Duodenal mucosa (tissue), 2 donors: ENCODE measurements at regions not wholly inside any gene's neighbourhood (a gene's known extent, or its start where the extent isn't known, plus 50 kb on each side); places are given as distances from the start of the nearest gene placed in this dataset.

Source experiments
- H3K27ac ChIP-seq: one replicate; pipeline ENCODE4 v1.7.0; 2013; ENCODE audit warnings: low read depth, low read length
- H3K27me3 ChIP-seq, 2 donors: one replicate each; pipeline ENCODE4 v1.7.0; 2013; ENCODE audit warnings: low read length in 2 of 2, control low read depth in 1 of 2; ENCODE audit not compliant: insufficient read depth in 2 of 2, control insufficient read depth in 1 of 2
- H3K36me3 ChIP-seq, 2 donors: one replicate each; pipeline ENCODE4 v1.7.0; 2013; ENCODE audit warnings: low read length in 2 of 2, control low read depth in 1 of 2; ENCODE audit not compliant: insufficient read depth in 2 of 2, control insufficient read depth in 1 of 2
- H3K4me1 ChIP-seq, 2 donors: one replicate each; pipeline ENCODE4 v1.7.0; 2013; ENCODE audit warnings: low read length in 2 of 2, control low read depth in 1 of 2; ENCODE audit not compliant: insufficient read depth in 2 of 2, control insufficient read depth in 1 of 2
- H3K4me3 ChIP-seq, 2 donors: one replicate each; pipeline ENCODE4 v1.7.0; 2013; ENCODE audit warnings: low read length in 2 of 2, low read depth in 1 of 2
- H3K9ac ChIP-seq, 2 donors: one replicate each; pipeline ENCODE4 v1.7.0; 2013; ENCODE audit warnings: low read length in 2 of 2, low read depth in 1 of 2
- H3K9me3 ChIP-seq, 2 donors: one replicate each; pipeline ENCODE4 v1.7.0; 2013; ENCODE audit warnings: low read length in 2 of 2, control low read depth in 1 of 2; ENCODE audit not compliant: control insufficient read depth in 1 of 2

DNA sequence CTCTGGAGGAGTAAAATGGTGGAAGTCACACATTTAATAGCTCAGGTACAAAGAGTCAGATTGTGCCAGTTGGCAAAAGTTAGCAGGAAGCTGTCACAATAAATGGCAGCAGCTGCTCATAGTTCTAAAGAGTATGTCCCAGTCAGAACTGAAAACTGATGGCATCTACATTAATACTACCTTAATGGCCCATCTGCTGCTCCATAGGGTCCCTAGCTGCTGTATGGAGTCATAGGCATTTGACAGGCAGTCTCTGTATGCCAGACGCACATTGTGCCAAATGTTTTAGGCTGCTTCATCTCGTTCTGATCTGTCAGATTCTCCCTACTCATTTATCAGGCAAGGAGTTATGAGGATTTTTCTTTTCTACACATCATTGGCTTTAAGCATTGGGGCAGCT is 515.8 kb upstream of the ARRDC3 start:
- Histone ChIP-seq H3K27ac (no peak overlapping the region), H3K9me3 (no peaks in the 10 kb centered on the region), H3K36me3 (no peaks in the 10 kb centered on the region), H3K4me3 (no peak overlapping the region), H3K4me1 (no peaks in the 10 kb centered on the region), H3K27me3 (no peaks in the 10 kb centered on the region), H3K9ac (no peak overlapping the region)

DNA sequence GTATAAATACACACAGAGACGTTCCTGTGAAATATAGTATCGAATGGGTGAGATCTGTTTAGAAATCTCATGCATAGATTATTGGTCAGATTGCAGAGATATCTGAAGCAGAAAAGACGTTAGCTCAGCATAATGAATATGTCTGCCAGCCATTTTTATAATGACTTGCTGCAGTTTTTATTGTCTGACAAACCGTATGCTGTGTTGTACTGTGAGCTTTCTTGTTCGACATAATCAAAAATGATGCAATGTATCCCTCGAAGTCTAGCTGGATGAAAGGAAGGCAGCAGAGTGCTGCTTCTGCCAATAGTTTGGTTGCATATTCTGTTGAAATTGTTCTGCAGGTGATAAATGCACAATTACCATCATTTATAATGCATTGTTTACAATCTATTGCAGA is 514.9 kb upstream of the ARRDC3 start:
- Histone ChIP-seq H3K27ac (no peak overlapping the region), H3K36me3 (no peaks in the 10 kb centered on the region), H3K9ac (no peak overlapping the region), H3K9me3 (no peaks in the 10 kb centered on the region), H3K4me1 (no peaks in the 10 kb centered on the region), H3K27me3 (no peaks in the 10 kb centered on the region), H3K4me3 (no peak overlapping the region)

GRCh38 chr5:91888810-91889209 is 505.7 kb upstream of the ARRDC3 start:
- no peaks in the 10 kb centered on the region for H3K27me3 ChIP-seq
- H3K4me1 ChIP-seq = no peaks in the 10 kb centered on the region
- H3K9ac ChIP-seq = no peak overlapping the region
- H3K36me3 ChIP-seq = no peaks in the 10 kb centered on the region
- no peak overlapping the region for H3K4me3 ChIP-seq
- no peaks in the 10 kb centered on the region for H3K9me3 ChIP-seq
- no peak overlapping the region for H3K27ac ChIP-seq

DNA sequence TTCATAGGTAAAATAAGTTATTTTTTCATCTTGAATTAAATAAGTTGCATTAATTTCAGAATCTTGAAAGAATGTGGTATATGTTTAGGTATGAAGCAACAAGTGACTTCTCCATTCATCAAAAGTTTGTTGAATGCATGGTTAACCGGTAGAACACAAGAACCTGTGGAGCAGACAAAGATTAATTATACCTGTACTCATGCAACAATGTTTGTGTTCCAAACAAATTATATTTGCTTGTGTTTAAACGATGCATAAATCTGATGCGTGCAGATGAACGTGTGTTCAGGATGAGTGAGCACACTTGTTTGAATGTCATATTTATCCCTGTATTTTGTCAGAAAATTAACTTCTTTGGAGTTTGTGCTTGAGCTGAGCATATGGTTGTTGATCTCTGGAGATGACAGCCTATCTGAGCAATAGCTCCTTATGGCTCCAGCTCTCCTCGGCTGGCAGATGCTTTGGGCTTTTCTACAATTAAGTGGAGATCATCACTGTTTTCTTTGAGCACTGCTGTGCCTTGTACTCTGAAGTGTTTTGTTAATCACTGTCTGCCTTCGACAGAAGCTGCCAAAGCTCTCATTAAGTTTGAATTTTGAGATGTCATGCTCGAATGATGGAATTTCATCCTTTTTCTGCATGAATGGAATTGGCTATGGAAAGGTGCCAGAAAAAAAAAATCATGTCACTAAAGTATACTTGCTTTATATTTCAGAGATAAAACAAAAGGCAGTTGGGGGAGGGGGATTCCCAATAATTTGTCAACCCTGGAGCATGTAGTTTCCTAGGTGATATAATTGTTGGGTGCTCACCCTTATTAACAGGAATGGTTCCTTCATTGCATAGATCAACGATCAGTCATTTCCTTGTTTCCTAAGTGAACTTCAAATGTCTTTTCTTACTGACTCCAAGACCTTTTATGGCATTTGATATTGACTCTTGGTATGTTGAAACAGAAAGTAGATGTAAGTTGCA is 502.5 kb upstream of the ARRDC3 start:
- no peaks in the 10 kb centered on the region for H3K4me1 ChIP-seq
- H3K27me3 ChIP-seq = no peaks in the 10 kb centered on the region
- H3K36me3 ChIP-seq = no peaks in the 10 kb centered on the region
- no peaks in the 10 kb centered on the region for H3K9me3 ChIP-seq
- no peak overlapping the region for H3K4me3 ChIP-seq
- no peak overlapping the region for H3K9ac ChIP-seq
- no peak overlapping the region for H3K27ac ChIP-seq

DNA sequence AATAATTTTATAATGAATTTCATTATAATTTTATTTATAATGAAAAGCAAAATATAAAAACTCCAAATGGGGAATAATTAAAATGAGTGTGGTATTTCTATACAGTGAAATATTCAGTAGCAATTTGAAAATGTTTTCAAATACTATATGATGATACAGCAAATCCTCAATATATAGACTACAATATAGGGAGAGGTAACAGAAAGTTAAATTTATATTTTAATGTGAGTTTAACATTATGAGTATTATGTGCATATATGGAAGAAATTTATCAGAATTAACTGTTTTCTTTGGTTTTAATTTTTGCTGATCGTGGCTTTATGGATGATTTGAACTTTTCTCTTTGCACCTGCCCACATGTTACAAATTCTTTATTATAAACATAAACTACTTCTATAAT is 500.9 kb upstream of the ARRDC3 start:
- no peaks in the 10 kb centered on the region for H3K9me3 ChIP-seq

GRCh38 chr5:91875196-91875779 is 492.2 kb upstream of the ARRDC3 start:
- Histone ChIP-seq H3K9ac (no peak overlapping the region), H3K36me3 (no peaks in the 10 kb centered on the region), H3K27me3 (no peaks in the 10 kb centered on the region), H3K4me3 (no peak overlapping the region), H3K27ac (no peak overlapping the region), H3K9me3 (peaks cover 0 to 6% of the 10 kb centered on the region in 2 donors), H3K4me1 (no peaks in the 10 kb centered on the region)

More for the DNA sequence above, 500.9 kb upstream of the ARRDC3 start:
- Histone ChIP-seq H3K36me3 (no peaks in the 10 kb centered on the region), H3K9ac (no peak overlapping the region), H3K27ac (no peak overlapping the region), H3K4me3 (no peak overlapping the region), H3K27me3 (no peaks in the 10 kb centered on the region), H3K4me1 (no peaks in the 10 kb centered on the region)

DNA sequence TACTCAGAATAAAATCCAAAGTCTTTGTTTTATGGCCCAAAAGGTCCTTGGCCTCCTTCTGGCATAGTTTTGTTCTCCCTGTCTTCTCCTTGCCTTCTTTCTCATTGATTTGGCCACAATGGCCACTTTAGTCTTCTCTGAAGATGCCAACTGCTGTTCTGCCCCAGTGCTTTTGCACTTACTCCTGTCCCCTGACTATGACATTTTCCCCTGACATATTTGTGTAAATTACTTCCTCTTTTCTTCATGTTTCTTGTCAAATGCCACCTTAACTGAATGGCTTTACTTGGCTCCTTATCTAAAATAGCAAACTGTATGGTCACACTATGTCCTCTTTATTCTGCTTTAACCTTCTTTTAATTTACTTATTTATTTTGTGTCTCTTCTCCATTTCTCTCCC is 484.7 kb upstream of the ARRDC3 start:
- Histone ChIP-seq H3K27ac (no peak overlapping the region), H3K9ac (no peak overlapping the region), H3K4me1 (no peaks in the 10 kb centered on the region), H3K36me3 (no peaks in the 10 kb centered on the region), H3K27me3 (no peaks in the 10 kb centered on the region), H3K4me3 (no peak overlapping the region), H3K9me3 (no peaks in the 10 kb centered on the region)

DNA sequence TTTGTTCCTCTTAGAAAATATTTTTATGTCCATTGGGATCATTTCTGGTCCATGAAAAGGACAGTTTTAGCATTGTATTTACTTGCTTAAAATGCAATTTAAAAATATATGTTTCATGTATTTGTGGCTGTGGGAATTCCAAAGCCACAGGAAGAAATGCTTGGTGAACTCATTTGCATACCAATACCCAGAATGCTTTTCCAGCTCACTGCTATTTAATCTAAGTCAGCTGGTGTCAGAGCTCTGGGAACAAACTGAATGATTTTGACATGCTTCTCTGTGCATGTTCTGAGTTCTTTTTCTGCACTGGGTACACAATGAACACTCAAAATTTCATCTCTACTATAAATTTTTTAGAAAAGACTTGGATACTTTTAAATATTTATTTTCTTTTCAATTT is 482.8 kb upstream of the ARRDC3 start:
- Histone ChIP-seq H3K9me3 (no peaks in the 10 kb centered on the region), H3K27me3 (no peaks in the 10 kb centered on the region), H3K27ac (no peak overlapping the region), H3K36me3 (no peaks in the 10 kb centered on the region), H3K4me3 (no peak overlapping the region), H3K9ac (no peak overlapping the region), H3K4me1 (no peaks in the 10 kb centered on the region)

- no peak overlapping the region for H3K4me3 ChIP-seq
- H3K27ac ChIP-seq = no peak overlapping the region
- H3K9ac ChIP-seq = no peak overlapping the region
- H3K9me3 ChIP-seq = no peaks in the 10 kb centered on the region
- H3K27me3 ChIP-seq = no peaks in the 10 kb centered on the region
- H3K36me3 ChIP-seq = no peaks in the 10 kb centered on the region
- no peaks in the 10 kb centered on the region for H3K4me1 ChIP-seq
These were observed 481.8 kb upstream of the ARRDC3 start for GRCh38 chr5:91864962-91865361.

GRCh38 chr5:91851670-91852069 is 468.6 kb upstream of the ARRDC3 start:
- no peaks in the 10 kb centered on the region for H3K27me3 ChIP-seq
- no peak overlapping the region for H3K9ac ChIP-seq
- no peaks in the 10 kb centered on the region for H3K36me3 ChIP-seq
- H3K4me3 ChIP-seq = no peak overlapping the region
- no peaks in the 10 kb centered on the region for H3K4me1 ChIP-seq
- H3K27ac ChIP-seq = no peak overlapping the region
- no peaks in the 10 kb centered on the region for H3K9me3 ChIP-seq
